HEK293 (cell line): ENCODE measurements at regions not wholly inside any gene's neighbourhood (a gene's known extent, or its start where the extent isn't known, plus 50 kb on each side); places are given as distances from the start of the nearest gene placed in this dataset.

ENCODE experiments used
- BCL11A ChIP-seq: fragments of 450-650 bp; formaldehyde crosslinking; IDR thresholded peaks from 2 replicates; pipeline ENCODE4 v1.5.1; 2016; ENCODE audit warnings: low read depth, missing biosample characterization, missing genetic modification characterization
- CTCF ChIP-seq: fragments of 450-650 bp; formaldehyde crosslinking; IDR thresholded peaks from 2 replicates; pipeline ENCODE4 v1.5.1; 2016; ENCODE audit warnings: missing biosample characterization, missing genetic modification characterization
- REST ChIP-seq: fragments of 450-650 bp; formaldehyde crosslinking; IDR thresholded peaks from 2 replicates; pipeline ENCODE4 v1.5.1; 2016; ENCODE audit warnings: missing biosample characterization, missing genetic modification characterization
- ZNF362 ChIP-seq: fragments of 450-650 bp; formaldehyde crosslinking; IDR thresholded peaks from 2 replicates; pipeline ENCODE4 v1.5.1; 2016; ENCODE audit warnings: missing biosample characterization, missing genetic modification characterization
- ZNF776 ChIP-seq: fragments of 450-650 bp; formaldehyde crosslinking; IDR thresholded peaks from 2 replicates; pipeline ENCODE4 v1.5.0; 2017; ENCODE audit warnings: missing biosample characterization, missing genetic modification characterization, borderline replicate concordance

- TF ChIP-seq CTCF (tag by site-specific recombination) = no peak
- TF ChIP-seq ZNF776 (tag by site-specific recombination) = no peak
- TF ChIP-seq BCL11A (tag by site-specific recombination) = no peak
- no peak for TF ChIP-seq ZNF362 (tag by site-specific recombination)
- TF ChIP-seq REST (tag by site-specific recombination) = no peak
These were observed 525.1 kb upstream of the BRINP3 start for GRCh38 chr1:191002768-191003167.
